ENCODE measurements at regions not wholly inside any gene's neighbourhood (a gene's known extent, or its start where the extent isn't known, plus 50 kb on each side); places are given as distances from the start of the nearest gene placed in this dataset.

DNA sequence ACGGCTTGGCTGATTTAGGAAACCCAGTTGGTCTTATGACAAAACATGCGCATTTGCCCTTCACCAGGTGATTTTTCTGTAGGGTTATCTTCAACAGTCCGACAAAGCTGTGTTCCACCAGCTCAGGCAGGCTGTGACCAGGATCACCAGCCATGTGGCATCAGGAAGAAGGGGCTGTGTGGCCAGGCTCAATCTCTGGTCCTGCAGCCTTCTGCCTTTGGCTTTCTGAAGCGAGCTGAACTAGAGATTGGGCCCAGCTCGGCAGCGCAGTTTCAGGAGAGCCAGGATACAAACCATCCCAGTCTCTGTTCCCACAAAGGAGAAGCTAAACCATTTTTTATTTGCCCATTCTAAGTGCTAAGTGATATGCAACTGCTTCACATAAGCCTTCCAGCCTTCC, 282.3 kb downstream of the SOX11 start:
- no peak overlapping the region for H3K9ac ChIP-seq (ENCODE audit: low read depth, low read length, poor library complexity, severe bottlenecking)
- no peak overlapping the region for H2AFZ ChIP-seq (ENCODE audit: low read length)
- H3K79me2 ChIP-seq (ENCODE audit: insufficient read depth, low read length) = no peaks in the 10 kb centered on the region
- TF ChIP-seq, protein P1, sequence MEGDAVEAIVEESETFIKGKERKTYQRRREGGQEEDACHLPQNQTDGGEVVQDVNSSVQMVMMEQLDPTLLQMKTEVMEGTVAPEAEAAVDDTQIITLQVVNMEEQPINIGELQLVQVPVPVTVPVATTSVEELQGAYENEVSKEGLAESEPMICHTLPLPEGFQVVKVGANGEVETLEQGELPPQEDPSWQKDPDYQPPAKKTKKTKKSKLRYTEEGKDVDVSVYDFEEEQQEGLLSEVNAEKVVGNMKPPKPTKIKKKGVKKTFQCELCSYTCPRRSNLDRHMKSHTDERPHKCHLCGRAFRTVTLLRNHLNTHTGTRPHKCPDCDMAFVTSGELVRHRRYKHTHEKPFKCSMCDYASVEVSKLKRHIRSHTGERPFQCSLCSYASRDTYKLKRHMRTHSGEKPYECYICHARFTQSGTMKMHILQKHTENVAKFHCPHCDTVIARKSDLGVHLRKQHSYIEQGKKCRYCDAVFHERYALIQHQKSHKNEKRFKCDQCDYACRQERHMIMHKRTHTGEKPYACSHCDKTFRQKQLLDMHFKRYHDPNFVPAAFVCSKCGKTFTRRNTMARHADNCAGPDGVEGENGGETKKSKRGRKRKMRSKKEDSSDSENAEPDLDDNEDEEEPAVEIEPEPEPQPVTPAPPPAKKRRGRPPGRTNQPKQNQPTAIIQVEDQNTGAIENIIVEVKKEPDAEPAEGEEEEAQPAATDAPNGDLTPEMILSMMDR (conservative IDR thresholded peaks at IDR 0.05; ENCODE audit: low read length) = no peak
- no peak for TF ChIP-seq EZH2phosphoT487 (IDR thresholded peaks at IDR 0.05; ENCODE audit: borderline replicate concordance)
- no peak overlapping the region for H3K4me2 ChIP-seq (ENCODE audit: low read depth, low read length, poor library complexity, severe bottlenecking)
- no peaks in the 10 kb centered on the region for H4K20me1 ChIP-seq (ENCODE audit: insufficient read depth, low read length, poor library complexity, severe bottlenecking)
- no peaks in the 10 kb centered on the region for H3K36me3 ChIP-seq (ENCODE audit: insufficient read depth, low read length)
- no peaks in the 10 kb centered on the region for H3F3A ChIP-seq (ENCODE audit: low read depth)
- H3K9me2 ChIP-seq (replicated peaks; ENCODE audit: low read depth, low read length) = no peaks in the 10 kb centered on the region
- no peaks in the 10 kb centered on the region; the same call in 1 of the 2 replicates for H3K9me3 ChIP-seq (ENCODE audit: insufficient read depth, low read depth, low read length)
- H3K4me1 ChIP-seq (ENCODE audit: insufficient read depth, low read length, poor library complexity, severe bottlenecking) = no peaks in the 10 kb centered on the region
- H3K27me3 ChIP-seq (ENCODE audit: insufficient read depth, low read length, poor library complexity, severe bottlenecking) = no peaks in the 10 kb centered on the region
- H3K4me3 ChIP-seq (ENCODE audit: low read length, poor library complexity, severe bottlenecking) = no peak overlapping the region

DNA sequence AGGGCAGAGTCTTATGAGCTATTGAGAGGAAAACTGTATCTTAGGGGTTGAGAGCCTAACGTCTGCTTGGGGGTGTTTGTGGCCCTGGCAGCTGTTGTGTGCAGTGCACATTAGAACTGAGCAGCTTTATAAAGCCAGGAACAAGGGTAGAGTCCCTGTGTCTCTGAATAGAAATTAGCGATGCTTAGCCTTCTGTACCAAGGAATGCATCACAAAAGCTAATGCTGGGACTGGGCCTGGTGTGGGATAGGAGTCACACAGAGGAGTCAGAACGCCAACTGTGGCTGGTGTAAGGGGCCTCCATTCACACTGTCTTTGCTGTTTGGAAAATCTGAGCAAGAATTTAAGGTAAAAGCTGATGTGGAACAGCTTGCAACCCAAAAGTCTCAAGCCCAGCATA, 283.2 kb downstream of the SOX11 start:
- H3K9me3 ChIP-seq (ENCODE audit: insufficient read depth, low read depth, low read length) = no peaks in the 10 kb centered on the region; the same call in 1 of the 2 replicates

DNA sequence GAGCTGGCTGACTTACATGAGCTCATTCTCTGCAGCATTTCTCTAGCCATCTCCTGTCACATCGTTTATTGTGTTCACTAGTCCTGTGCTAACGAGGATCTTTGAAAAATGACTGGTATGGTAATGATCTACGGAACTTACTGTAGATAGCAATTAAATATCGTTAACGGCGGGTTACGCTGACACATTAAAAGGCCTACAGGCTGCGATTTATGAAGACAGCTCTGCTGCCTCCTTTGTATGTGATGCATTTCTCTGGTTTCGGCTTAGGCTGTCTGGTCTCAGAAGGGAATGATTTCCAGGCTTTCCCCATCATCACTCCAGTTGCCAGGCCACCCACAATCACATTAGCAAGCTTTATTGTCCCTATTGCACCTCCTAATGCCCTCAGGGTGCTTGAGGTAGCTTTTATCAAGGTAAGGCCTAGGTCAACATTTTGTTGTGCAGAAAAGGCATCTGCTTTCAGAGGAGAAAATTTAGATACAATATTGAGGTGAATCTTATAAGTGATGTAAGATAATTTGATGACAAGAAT, 284.4 kb downstream of the SOX11 start:
- no peak for TF ChIP-seq EZH2phosphoT487 (IDR thresholded peaks at IDR 0.05; ENCODE audit: borderline replicate concordance)
- TF ChIP-seq, protein P1 (conservative IDR thresholded peaks at IDR 0.05; ENCODE audit: low read length) = no peak
- Histone ChIP-seq H3K9me3 (ENCODE audit: insufficient read depth, low read depth, low read length) (no peaks in the 10 kb centered on the region; the same call in 1 of the 2 replicates), H3K4me2 (ENCODE audit: low read depth, low read length, poor library complexity, severe bottlenecking) (no peak overlapping the region), H3K9ac (ENCODE audit: low read depth, low read length, poor library complexity, severe bottlenecking) (no peak overlapping the region), H3K36me3 (ENCODE audit: insufficient read depth, low read length) (no peaks in the 10 kb centered on the region), H3K9me2 (replicated peaks; ENCODE audit: low read depth, low read length) (no peaks in the 10 kb centered on the region), H2AFZ (ENCODE audit: low read length) (no peak overlapping the region), H3K4me1 (ENCODE audit: insufficient read depth, low read length, poor library complexity, severe bottlenecking) (no peaks in the 10 kb centered on the region), H3F3A (ENCODE audit: low read depth) (no peaks in the 10 kb centered on the region), H3K27me3 (ENCODE audit: insufficient read depth, low read length, poor library complexity, severe bottlenecking) (no peaks in the 10 kb centered on the region), H3K4me3 (ENCODE audit: low read length, poor library complexity, severe bottlenecking) (no peak overlapping the region), H3K79me2 (ENCODE audit: insufficient read depth, low read length) (no peaks in the 10 kb centered on the region), H4K20me1 (ENCODE audit: insufficient read depth, low read length, poor library complexity, severe bottlenecking) (no peaks in the 10 kb centered on the region)

More for the DNA sequence above, 283.2 kb downstream of the SOX11 start:
- no peak for TF ChIP-seq EZH2phosphoT487 (IDR thresholded peaks at IDR 0.05; ENCODE audit: borderline replicate concordance)
- TF ChIP-seq, protein P1 (conservative IDR thresholded peaks at IDR 0.05; ENCODE audit: low read length) = no peak
- Histone ChIP-seq H3F3A (ENCODE audit: low read depth) (no peaks in the 10 kb centered on the region), H3K4me1 (ENCODE audit: insufficient read depth, low read length, poor library complexity, severe bottlenecking) (no peaks in the 10 kb centered on the region), H3K9ac (ENCODE audit: low read depth, low read length, poor library complexity, severe bottlenecking) (no peak overlapping the region), H3K27me3 (ENCODE audit: insufficient read depth, low read length, poor library complexity, severe bottlenecking) (no peaks in the 10 kb centered on the region), H2AFZ (ENCODE audit: low read length) (no peak overlapping the region), H3K4me3 (ENCODE audit: low read length, poor library complexity, severe bottlenecking) (no peak overlapping the region), H3K79me2 (ENCODE audit: insufficient read depth, low read length) (no peaks in the 10 kb centered on the region), H3K36me3 (ENCODE audit: insufficient read depth, low read length) (no peaks in the 10 kb centered on the region), H3K4me2 (ENCODE audit: low read depth, low read length, poor library complexity, severe bottlenecking) (no peak overlapping the region), H4K20me1 (ENCODE audit: insufficient read depth, low read length, poor library complexity, severe bottlenecking) (no peaks in the 10 kb centered on the region), H3K9me2 (replicated peaks; ENCODE audit: low read depth, low read length) (no peaks in the 10 kb centered on the region)

Measured in Loucy (cell line).